ENCODE measurements at regions not wholly inside any gene's neighbourhood (a gene's known extent, or its start where the extent isn't known, plus 50 kb on each side); places are given as distances from the start of the nearest gene placed in this dataset.

- Histone ChIP-seq H2AK5ac (ENCODE audit: insufficient read length, low read length) (no peak overlapping the region), H3K56ac (ENCODE audit: insufficient read length, low read depth, low read length) (no peak overlapping the region), H3K4me1 (ENCODE audit: insufficient read depth, low read length) (no peaks in the 10 kb centered on the region), H4K5ac (ENCODE audit: insufficient read length, low read depth, low read length) (no peak overlapping the region), H2BK20ac (ENCODE audit: low read depth, low read length, poor library complexity, severe bottlenecking) (no peak overlapping the region), H2BK120ac (ENCODE audit: low read depth, low read length, poor library complexity, severe bottlenecking) (no peak overlapping the region), H3K27me3 (ENCODE audit: insufficient read depth, low read length) (no peaks in the 10 kb centered on the region), H4K20me1 (ENCODE audit: control insufficient read depth, insufficient read depth, insufficient read length) (no peaks in the 10 kb centered on the region), H2BK15ac (ENCODE audit: low read depth, low read length) (no peak overlapping the region), H3K9ac (ENCODE audit: extremely low read depth, insufficient read length, low read length) (no peak overlapping the region), H3K4me2 (ENCODE audit: insufficient read depth, insufficient read length, low read length) (no peak overlapping the region), H3K23ac (ENCODE audit: insufficient read length, low read depth, low read length) (no peak overlapping the region), H2AFZ (ENCODE audit: low read length) (no peak overlapping the region), H3T11ph (ENCODE audit: low read length) (no peak overlapping the region), H3K27ac (ENCODE audit: insufficient read length, low read depth, low read length) (no peak overlapping the region), H4K91ac (ENCODE audit: insufficient read length, low read depth, low read length) (no peak overlapping the region), H4K8ac (replicated peaks; ENCODE audit: insufficient read length, low read depth, low read length) (no peak overlapping the region), H3K9me3 (ENCODE audit: control insufficient read depth, low read depth, low read length) (no peaks in the 10 kb centered on the region), H3K14ac (ENCODE audit: insufficient read depth, low read length) (no peak overlapping the region), H2BK12ac (ENCODE audit: insufficient read length, low read depth, low read length) (no peak overlapping the region), H3K79me2 (ENCODE audit: insufficient read depth, low read length) (no peaks in the 10 kb centered on the region), H3K18ac (ENCODE audit: insufficient read length, low read depth, low read length) (no peak overlapping the region), H3K4ac (ENCODE audit: low read depth, low read length) (no peak overlapping the region), H3K23me2 (ENCODE audit: insufficient read length, low read depth, low read length, poor library complexity, severe bottlenecking) (no peaks in the 10 kb centered on the region), H2BK5ac (ENCODE audit: insufficient read length, low read length) (no peak overlapping the region), H3K79me1 (ENCODE audit: insufficient read depth, low read depth, low read length, poor library complexity, severe bottlenecking) (no peaks in the 10 kb centered on the region)
- Mint-ChIP-seq H3K4me3 (no peak overlapping the region), H3K4me1 (peaks cover 5 to 10% of the 10 kb centered on the region in 2 experiments; a peak in 3 of 4 replicates), H3K27me3 (ENCODE audit: low read depth) (peaks cover 3% of the 10 kb centered on the region; the same call in 1 of the 2 replicates), H3K27ac (no peak overlapping the region), H3K9me3 (no peaks in the 10 kb centered on the region), H3K36me3 (ENCODE audit: insufficient read depth in 1 of 3, low read depth in 3 of 3) (no peaks in the 10 kb centered on the region)
- TF ChIP-seq CTCF (conservative IDR thresholded peaks at IDR 0.05), result no peak
- WGBS (ENCODE audit: extremely low coverage, insufficient read length, low lambda C conversion rate), result no CpG with 5 or more reads among the region's 4 CpGs
- no peak for DNase-seq
These were observed 105.2 kb upstream of the SLC25A13 start for GRCh38 chr7:96427143-96427542.
